H1 (cell line): ENCODE measurements at regions not wholly inside any gene's neighbourhood (a gene's known extent, or its start where the extent isn't known, plus 50 kb on each side); places are given as distances from the start of the nearest gene placed in this dataset.

Experiments used
- CHD7 ChIP-seq: fragments of 300-600 bp; sonication (generic); IDR thresholded peaks from 2 replicates; pipeline ENCODE4 v1.7.1; 2012; ENCODE audit warnings: low read length, moderate library complexity, mild to moderate bottlenecking, inconsistent platforms; ENCODE audit not compliant: insufficient replicate concordance
- GTF2F1 ChIP-seq: IDR thresholded peaks from 2 replicates; pipeline ENCODE4 v1.6.1; 2012; ENCODE audit warnings: low read depth, low read length, improper control_type of control experiment, borderline replicate concordance
- SAP30 ChIP-seq: fragments of 300-600 bp; sonication (generic); IDR thresholded peaks from 2 replicates; pipeline ENCODE4 v1.7.1; 2012; ENCODE audit warnings: low read length, moderate library complexity, mild to moderate bottlenecking, inconsistent platforms; ENCODE audit not compliant: insufficient read depth, insufficient replicate concordance

GRCh38 chr10:78337646-78338391 lies 304.2 kb downstream of the RPS24 start (continued):
- TF ChIP-seq CHD7 = no peak
- TF ChIP-seq GTF2F1 = no peak
- TF ChIP-seq SAP30 = no peak
- TF ChIP-seq, all 59 proteins: peak for 0
